ENCODE measurements at regions not wholly inside any gene's neighbourhood (a gene's known extent, or its start where the extent isn't known, plus 50 kb on each side); places are given as distances from the start of the nearest gene placed in this dataset.

DNA sequence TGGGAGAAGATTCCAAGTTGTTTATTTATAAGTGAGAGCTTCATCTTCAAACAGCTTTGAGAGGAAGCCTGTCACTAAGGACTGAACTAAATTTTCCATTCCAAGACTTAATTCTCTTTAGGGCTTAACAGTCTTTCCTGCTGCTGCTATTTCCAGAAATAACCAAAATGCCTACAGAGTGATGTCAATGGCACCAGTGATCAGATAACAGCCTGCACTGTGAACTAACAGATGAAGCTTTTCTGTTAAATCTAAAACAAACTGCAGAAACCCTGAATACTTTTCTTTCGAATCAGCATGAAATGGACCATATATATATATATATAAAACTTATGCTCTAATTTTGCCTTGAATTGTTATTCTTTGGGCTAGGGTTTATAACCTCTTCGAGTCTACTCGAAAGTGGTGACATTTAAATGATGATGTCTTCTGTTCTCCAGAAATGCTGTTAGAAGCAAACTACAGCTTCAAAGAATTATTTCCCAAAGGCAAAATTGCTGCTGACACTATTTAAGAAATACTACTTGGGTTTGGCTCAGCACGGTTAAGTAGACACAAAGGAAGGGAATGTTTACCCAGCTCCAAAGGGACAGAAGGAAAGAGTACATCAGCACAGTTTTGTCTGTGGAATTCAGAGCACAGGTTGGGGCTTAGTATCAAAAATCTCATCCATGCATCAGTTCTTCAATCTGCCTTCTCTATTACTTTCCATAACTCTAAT, 238.5 kb upstream of the LRRN1 start:
- Histone ChIP-seq H3K4me1 (replicated peaks; ENCODE audit: insufficient read depth) (no peaks in the 10 kb centered on the region), H3F3A (ENCODE audit: insufficient read depth, low read depth) (no peaks in the 10 kb centered on the region)

DNA sequence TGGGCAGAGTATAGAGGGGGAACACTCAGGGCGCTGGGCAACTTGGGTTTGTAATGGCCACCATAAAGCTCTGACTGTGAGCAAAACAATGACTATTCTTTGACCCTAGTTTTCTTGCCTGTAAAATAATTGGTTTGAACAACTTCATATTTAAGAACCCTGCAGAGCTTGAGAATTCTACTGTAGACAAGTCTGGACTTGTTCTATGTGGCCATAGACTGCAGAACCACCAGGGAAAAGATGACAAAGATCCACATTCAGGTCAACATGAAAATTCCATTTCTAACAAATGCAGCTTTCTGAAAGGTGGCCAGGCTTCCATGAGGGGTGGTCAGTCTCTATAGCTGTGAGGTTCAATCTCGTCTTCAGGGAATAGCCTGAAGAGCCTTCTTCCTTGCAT, 239.4 kb upstream of the LRRN1 start:
- no peak for TF ChIP-seq EZH2 (IDR thresholded peaks at IDR 0.05; ENCODE audit: low read depth)
- TF ChIP-seq, protein P1, sequence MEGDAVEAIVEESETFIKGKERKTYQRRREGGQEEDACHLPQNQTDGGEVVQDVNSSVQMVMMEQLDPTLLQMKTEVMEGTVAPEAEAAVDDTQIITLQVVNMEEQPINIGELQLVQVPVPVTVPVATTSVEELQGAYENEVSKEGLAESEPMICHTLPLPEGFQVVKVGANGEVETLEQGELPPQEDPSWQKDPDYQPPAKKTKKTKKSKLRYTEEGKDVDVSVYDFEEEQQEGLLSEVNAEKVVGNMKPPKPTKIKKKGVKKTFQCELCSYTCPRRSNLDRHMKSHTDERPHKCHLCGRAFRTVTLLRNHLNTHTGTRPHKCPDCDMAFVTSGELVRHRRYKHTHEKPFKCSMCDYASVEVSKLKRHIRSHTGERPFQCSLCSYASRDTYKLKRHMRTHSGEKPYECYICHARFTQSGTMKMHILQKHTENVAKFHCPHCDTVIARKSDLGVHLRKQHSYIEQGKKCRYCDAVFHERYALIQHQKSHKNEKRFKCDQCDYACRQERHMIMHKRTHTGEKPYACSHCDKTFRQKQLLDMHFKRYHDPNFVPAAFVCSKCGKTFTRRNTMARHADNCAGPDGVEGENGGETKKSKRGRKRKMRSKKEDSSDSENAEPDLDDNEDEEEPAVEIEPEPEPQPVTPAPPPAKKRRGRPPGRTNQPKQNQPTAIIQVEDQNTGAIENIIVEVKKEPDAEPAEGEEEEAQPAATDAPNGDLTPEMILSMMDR (conservative IDR thresholded peaks at IDR 0.05): no peak
- Histone ChIP-seq H3F3A (ENCODE audit: insufficient read depth, low read depth) (no peaks in the 10 kb centered on the region), H4K20me1 (ENCODE audit: insufficient read depth) (no peaks in the 10 kb centered on the region), H3K4me3 (no peak overlapping the region), H3K36me3 (ENCODE audit: low read depth) (no peaks in the 10 kb centered on the region), H3K27me3 (ENCODE audit: insufficient read depth, low read depth) (no peaks in the 10 kb centered on the region), H3K4me1 (replicated peaks; ENCODE audit: insufficient read depth) (no peaks in the 10 kb centered on the region), H2AFZ (no peak overlapping the region), H3K79me2 (ENCODE audit: low read depth) (no peaks in the 10 kb centered on the region), H3K9me2 (ENCODE audit: insufficient read depth) (no peaks in the 10 kb centered on the region), H3K9me3 (ENCODE audit: insufficient read depth, low read depth) (no peaks in the 10 kb centered on the region), H3K27ac (no peak overlapping the region), H3K4me2 (no peak overlapping the region)
- intact Hi-C loops (cut with micrococcal nuclease; ENCODE audit: unreplicated experiment): no loop called here
- CTCF ChIA-PET: no interaction called here
- POLR2A ChIA-PET (ENCODE audit: unreplicated experiment): no interaction called here
- no peak for DNase-seq
- no TSS peak for BruUV-seq (replicated peaks)

More for the DNA sequence above, 238.5 kb upstream of the LRRN1 start:
- Histone ChIP-seq H3K9me3 (ENCODE audit: insufficient read depth, low read depth) (no peaks in the 10 kb centered on the region), H3K4me3 (no peak overlapping the region), H4K20me1 (ENCODE audit: insufficient read depth) (no peaks in the 10 kb centered on the region), H3K79me2 (ENCODE audit: low read depth) (no peaks in the 10 kb centered on the region), H3K27ac (no peak overlapping the region), H3K27me3 (ENCODE audit: insufficient read depth, low read depth) (no peaks in the 10 kb centered on the region), H3K9me2 (ENCODE audit: insufficient read depth) (no peaks in the 10 kb centered on the region), H3K4me2 (no peak overlapping the region), H2AFZ (no peak overlapping the region), H3K36me3 (ENCODE audit: low read depth) (no peaks in the 10 kb centered on the region)
- CTCF ChIA-PET: no interaction called here
- POLR2A ChIA-PET (ENCODE audit: unreplicated experiment): no interaction called here
- no peak for TF ChIP-seq EZH2 (IDR thresholded peaks at IDR 0.05; ENCODE audit: low read depth)
- TF ChIP-seq, protein P1 (conservative IDR thresholded peaks at IDR 0.05): no peak
- no TSS peak for BruUV-seq (replicated peaks)
- intact Hi-C loops (cut with micrococcal nuclease; ENCODE audit: unreplicated experiment): no loop called here
- DNase-seq: no peak

DNA sequence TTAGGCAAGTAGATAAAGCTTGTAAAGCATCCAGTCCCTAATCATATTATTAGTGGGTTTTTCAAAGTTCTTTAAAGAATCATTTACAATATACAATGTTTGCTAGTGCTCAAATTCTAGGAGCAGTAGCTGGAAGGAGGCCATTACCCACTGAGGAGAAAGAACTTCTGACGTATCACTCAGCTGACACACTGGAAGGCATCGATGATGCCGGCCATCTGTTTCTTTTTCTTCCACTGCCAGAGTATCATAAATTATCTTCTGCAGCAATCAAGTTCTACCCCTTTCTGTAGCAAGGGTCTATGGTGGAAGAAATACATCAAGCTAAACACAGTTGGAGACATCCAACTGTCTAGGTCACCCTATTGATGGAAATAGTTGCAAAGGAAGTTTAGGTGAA, 243.2 kb upstream of the LRRN1 start:
- intact Hi-C loops (cut with micrococcal nuclease; ENCODE audit: unreplicated experiment): no loop called here
- Histone ChIP-seq H3K79me2 (ENCODE audit: low read depth) (no peaks in the 10 kb centered on the region), H3K4me1 (replicated peaks; ENCODE audit: insufficient read depth) (no peaks in the 10 kb centered on the region), H3K36me3 (ENCODE audit: low read depth) (no peaks in the 10 kb centered on the region), H3K9me2 (ENCODE audit: insufficient read depth) (no peaks in the 10 kb centered on the region), H3K27ac (no peak overlapping the region), H3F3A (ENCODE audit: insufficient read depth, low read depth) (no peaks in the 10 kb centered on the region), H2AFZ (no peak overlapping the region), H3K4me3 (no peak overlapping the region), H3K27me3 (ENCODE audit: insufficient read depth, low read depth) (no peaks in the 10 kb centered on the region), H4K20me1 (ENCODE audit: insufficient read depth) (no peaks in the 10 kb centered on the region), H3K9me3 (ENCODE audit: insufficient read depth, low read depth) (no peaks in the 10 kb centered on the region), H3K4me2 (no peak overlapping the region)
- TF ChIP-seq, protein P1 (conservative IDR thresholded peaks at IDR 0.05): no peak
- TF ChIP-seq EZH2 (IDR thresholded peaks at IDR 0.05; ENCODE audit: low read depth): no peak
- no TSS peak for BruUV-seq (replicated peaks)
- POLR2A ChIA-PET (ENCODE audit: unreplicated experiment): no interaction called here
- DNase-seq: no peak
- CTCF ChIA-PET: no interaction called here

Measured in PC-9 (cell line).